Keratinocyte (primary cell): ENCODE measurements at regions not wholly inside any gene's neighbourhood (a gene's known extent, or its start where the extent isn't known, plus 50 kb on each side); places are given as distances from the start of the nearest gene placed in this dataset.

Experiments used
- DNase-seq: peaks from one replicate; pipeline ENCODE4 v3.0.0-alpha.2; 2011; ENCODE audit warnings: low read depth, missing footprints, low spot score
- FAIRE-seq: peaks from 2 replicates; lab custom pipeline; 2011; peaks lifted over from hg19 to GRCh38; lab: Jason Lieb, UNC
- H2AFZ ChIP-seq: 2 replicates; pipeline ENCODE4 v1.6.0; 2012; ENCODE audit warnings: low read length, control low read depth, inconsistent platforms; ENCODE audit not compliant: control insufficient read depth
- H3K27ac ChIP-seq: 2 replicates; pipeline ENCODE4 v1.5.1; 2011; ENCODE audit warnings: low read length; ENCODE audit not compliant: control insufficient read depth, insufficient read depth
- H3K27me3 ChIP-seq: 3 replicates; pipeline ENCODE4 v1.6.0; 2011; ENCODE audit warnings: low read length; ENCODE audit not compliant: control insufficient read depth, insufficient read depth; ENCODE audit errors: extremely low read depth
- H3K36me3 ChIP-seq, 2 experiments: 2 replicates in 1 of 2; 3 replicates in 1 of 2; pipeline ENCODE4 v1.5.1; 2011; ENCODE audit warnings: low read length in 2 of 2, mild to moderate bottlenecking in 1 of 2; ENCODE audit not compliant: control insufficient read depth in 2 of 2, insufficient read depth in 2 of 2; ENCODE audit errors: extremely low read depth in 1 of 2
- H3K4me1 ChIP-seq: 3 replicates; pipeline ENCODE4 v1.5.1; 2011; ENCODE audit warnings: low read length; ENCODE audit not compliant: control insufficient read depth, insufficient read depth; ENCODE audit errors: extremely low read depth
- H3K4me2 ChIP-seq: 3 replicates; pipeline ENCODE4 v1.6.0; 2011; ENCODE audit warnings: low read depth, low read length; ENCODE audit not compliant: control insufficient read depth, insufficient read depth; ENCODE audit errors: extremely low read depth
- H3K4me3 ChIP-seq, 3 experiments: fragments of 200-600 bp in 1 of 3; sonication (generic) in 1 of 3; 2 replicates in 2 of 3; 3 replicates in 1 of 3; pipeline ENCODE4 v1.5.1; 2011 to 2016; ENCODE audit warnings: low read length in 3 of 3, mild to moderate bottlenecking in 3 of 3, control low read depth in 2 of 3, inconsistent platforms in 1 of 3, low read depth in 1 of 3, mixed read lengths in 1 of 3, mixed run types in 1 of 3, moderate library complexity in 1 of 3; ENCODE audit not compliant: control insufficient read depth in 2 of 3, insufficient read depth in 2 of 3; ENCODE audit errors: extremely low read depth in 1 of 3
- H3K79me2 ChIP-seq: 2 replicates; pipeline ENCODE4 v1.6.0; 2012; ENCODE audit warnings: low read length; ENCODE audit not compliant: control insufficient read depth, insufficient read depth
- H3K9ac ChIP-seq: 3 replicates; pipeline ENCODE4 v1.6.0; 2011; ENCODE audit warnings: low read length; ENCODE audit not compliant: control insufficient read depth, insufficient read depth; ENCODE audit errors: extremely low read depth
- H3K9me1 ChIP-seq: 3 replicates; pipeline ENCODE4 v1.6.0; 2011; ENCODE audit warnings: low read length; ENCODE audit not compliant: control insufficient read depth, insufficient read depth; ENCODE audit errors: extremely low read depth
- H3K9me3 ChIP-seq: 2 replicates; pipeline ENCODE4 v1.5.1; 2012; ENCODE audit warnings: low read depth, low read length; ENCODE audit not compliant: control insufficient read depth
- H4K20me1 ChIP-seq: 3 replicates; pipeline ENCODE4 v1.6.0; 2011; ENCODE audit warnings: low read length; ENCODE audit not compliant: control insufficient read depth, insufficient read depth; ENCODE audit errors: extremely low read depth
- EZH2 ChIP-seq: IDR thresholded peaks from one replicate; pipeline ENCODE4 v1.6.1; 2012; ENCODE audit warnings: inconsistent platforms, mild to moderate bottlenecking, low read length, moderate library complexity
- dilution Hi-C: fragments of 300-500 bp; cut with MboI; formaldehyde crosslinking; loops from one replicate; pipeline ENCODE4 v1.7.0; 2020; ENCODE audit warnings: low sequenced_read_pairs; ENCODE audit not compliant: extremely low pct_ligation_motif_present
- TF ChIP-seq, protein P1 (sequence below), 3 experiments: IDR thresholded peaks in 1 of 3; conservative IDR thresholded peaks in 1 of 3; optimal IDR thresholded peaks in 1 of 3; 2 replicates in 2 of 3; 3 replicates in 1 of 3; pipeline versions ENCODE3 to v1.5.1; 2011; ENCODE audit warnings: low read length in 3 of 3, mild to moderate bottlenecking in 3 of 3, moderate library complexity in 2 of 3, control low read depth in 1 of 3, inconsistent platforms in 1 of 3; ENCODE audit not compliant: insufficient read depth in 2 of 3; ENCODE audit errors: extremely low read depth in 1 of 3

DNA sequence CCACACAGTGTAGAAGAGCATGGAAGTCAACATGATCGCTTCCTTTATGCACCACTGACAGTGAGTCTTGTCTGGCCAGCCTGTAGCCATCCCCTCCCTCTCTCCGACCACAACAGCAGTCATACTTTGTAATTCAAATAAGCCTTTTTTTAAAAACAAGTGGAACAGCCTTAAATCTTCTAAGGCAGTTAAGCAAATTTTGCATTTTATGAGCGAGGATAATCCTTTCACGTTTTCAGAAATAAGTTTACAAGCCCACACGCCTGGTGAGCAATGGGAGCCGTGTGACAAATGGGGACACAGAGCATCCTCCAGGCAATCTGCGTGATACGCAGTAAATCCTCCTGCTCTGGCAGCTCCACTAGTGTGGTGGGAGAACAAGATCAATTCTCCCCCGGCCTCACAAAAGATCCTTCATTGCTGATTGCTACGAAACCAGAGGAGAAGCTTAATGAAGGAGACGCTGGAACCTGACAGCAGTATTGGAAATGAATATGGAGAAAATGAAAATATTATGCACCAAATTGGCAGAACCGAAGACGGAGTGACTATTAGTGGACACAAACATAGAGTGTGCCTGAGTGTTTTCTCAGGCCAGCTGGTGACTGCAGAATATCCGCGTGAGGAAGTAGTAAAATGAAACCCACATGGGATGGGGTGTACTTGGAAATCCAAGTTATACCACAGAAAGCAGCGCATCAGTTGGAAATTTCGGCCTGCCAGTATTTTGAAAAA is 104.2 kb upstream of the CDCA7L start:
- Histone ChIP-seq H3K36me3 (no peaks in the 10 kb centered on the region), H3K4me1 (no peaks in the 10 kb centered on the region), H3K27me3 (no peaks in the 10 kb centered on the region), H3K9ac (no peak overlapping the region), H2AFZ (no peak overlapping the region), H3K4me3 (no peak overlapping the region), H3K9me3 (no peaks in the 10 kb centered on the region), H4K20me1 (no peaks in the 10 kb centered on the region), H3K79me2 (no peaks in the 10 kb centered on the region), H3K4me2 (no peak overlapping the region), H3K9me1 (no peaks in the 10 kb centered on the region), H3K27ac (no peak overlapping the region)
- TF ChIP-seq EZH2 = no peak
- TF ChIP-seq, protein P1, sequence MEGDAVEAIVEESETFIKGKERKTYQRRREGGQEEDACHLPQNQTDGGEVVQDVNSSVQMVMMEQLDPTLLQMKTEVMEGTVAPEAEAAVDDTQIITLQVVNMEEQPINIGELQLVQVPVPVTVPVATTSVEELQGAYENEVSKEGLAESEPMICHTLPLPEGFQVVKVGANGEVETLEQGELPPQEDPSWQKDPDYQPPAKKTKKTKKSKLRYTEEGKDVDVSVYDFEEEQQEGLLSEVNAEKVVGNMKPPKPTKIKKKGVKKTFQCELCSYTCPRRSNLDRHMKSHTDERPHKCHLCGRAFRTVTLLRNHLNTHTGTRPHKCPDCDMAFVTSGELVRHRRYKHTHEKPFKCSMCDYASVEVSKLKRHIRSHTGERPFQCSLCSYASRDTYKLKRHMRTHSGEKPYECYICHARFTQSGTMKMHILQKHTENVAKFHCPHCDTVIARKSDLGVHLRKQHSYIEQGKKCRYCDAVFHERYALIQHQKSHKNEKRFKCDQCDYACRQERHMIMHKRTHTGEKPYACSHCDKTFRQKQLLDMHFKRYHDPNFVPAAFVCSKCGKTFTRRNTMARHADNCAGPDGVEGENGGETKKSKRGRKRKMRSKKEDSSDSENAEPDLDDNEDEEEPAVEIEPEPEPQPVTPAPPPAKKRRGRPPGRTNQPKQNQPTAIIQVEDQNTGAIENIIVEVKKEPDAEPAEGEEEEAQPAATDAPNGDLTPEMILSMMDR (optimal IDR thresholded peaks at IDR 0.05 in 1 of 3, IDR thresholded peaks at IDR 0.05 in 1 of 3, conservative IDR thresholded peaks at IDR 0.05 in 1 of 3; ENCODE audit: extremely low read depth in 1 of 3, insufficient read depth in 2 of 3, low read length in 3 of 3) = no peak
- DNase-seq (no peak), FAIRE-seq (no peak)
- dilution Hi-C loops = no loop called here

DNA sequence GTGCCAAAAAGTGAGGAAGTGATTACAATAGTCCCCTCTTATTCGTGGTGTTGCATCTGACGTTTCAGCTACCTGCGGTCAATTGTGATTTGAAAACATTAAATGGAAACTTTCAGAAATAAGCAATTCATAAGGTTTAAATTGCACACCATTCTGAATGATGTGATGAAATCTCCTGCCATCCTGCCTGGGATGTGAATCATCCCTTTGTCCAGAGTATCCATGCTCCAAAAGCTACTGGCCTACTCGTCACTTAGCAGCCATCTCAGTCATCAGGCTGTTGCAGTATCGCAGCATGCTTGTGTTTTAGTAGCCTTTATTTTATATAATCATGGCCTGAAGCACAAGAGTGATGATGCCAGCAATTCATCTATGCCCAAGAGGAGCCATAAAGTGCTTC is 97.7 kb upstream of the CDCA7L start:
- Histone ChIP-seq H3K4me2 (no peak overlapping the region), H3K79me2 (no peaks in the 10 kb centered on the region), H3K36me3 (no peaks in the 10 kb centered on the region), H3K9me1 (no peaks in the 10 kb centered on the region), H4K20me1 (no peaks in the 10 kb centered on the region), H3K9ac (no peak overlapping the region), H3K27me3 (no peaks in the 10 kb centered on the region), H3K4me1 (no peaks in the 10 kb centered on the region), H3K27ac (no peak overlapping the region), H3K4me3 (no peak overlapping the region), H2AFZ (no peak overlapping the region), H3K9me3 (no peaks in the 10 kb centered on the region)
- dilution Hi-C loops = no loop called here
- no peak for TF ChIP-seq EZH2
- TF ChIP-seq, protein P1 (optimal IDR thresholded peaks at IDR 0.05 in 1 of 3, IDR thresholded peaks at IDR 0.05 in 1 of 3, conservative IDR thresholded peaks at IDR 0.05 in 1 of 3; ENCODE audit: extremely low read depth in 1 of 3, insufficient read depth in 2 of 3, low read length in 3 of 3) = no peak
- FAIRE-seq (peak; percentile 67), DNase-seq (no peak)
